ENCODE measurements at regions not wholly inside any gene's neighbourhood (a gene's known extent, or its start where the extent isn't known, plus 50 kb on each side); places are given as distances from the start of the nearest gene placed in this dataset.

DNA sequence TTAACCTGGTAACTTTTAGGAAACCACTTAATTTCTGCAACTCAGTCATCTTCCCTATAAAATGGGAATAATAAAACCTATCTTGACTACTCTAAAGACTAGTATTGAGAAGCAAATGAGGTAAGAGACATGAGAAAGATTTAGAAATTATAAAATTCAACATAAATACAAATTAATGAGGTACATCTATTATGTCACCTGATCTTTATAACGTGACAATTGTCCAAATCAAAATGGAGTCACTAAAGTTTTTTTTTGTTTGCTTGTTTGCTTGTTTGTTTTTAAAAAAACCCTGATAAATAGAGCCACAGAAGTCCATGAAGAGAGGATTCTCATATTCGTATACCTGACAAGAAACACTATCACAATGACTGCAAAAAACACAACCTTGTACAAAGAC, 242.8 kb downstream of the LRRN1 start:
- POLR2A ChIA-PET: no interaction called here
- DNase-seq (ENCODE audit: low read depth in 1 of 2, low spot score in 1 of 2) (no peak), ATAC-seq (no peak), FAIRE-seq (no peak)
- H3K4me3 ChIP-seq: no peak overlapping the region
- no peak overlapping the region for H3K4me2 ChIP-seq
- H3K27ac ChIP-seq: no peak overlapping the region
- no peaks in the 10 kb centered on the region for H3K4me1 ChIP-seq
- TF ChIP-seq FOXS1 (CRISPR knock-in tag; IDR thresholded peaks at IDR 0.05) (no peak), CEBPB (IDR thresholded peaks at IDR 0.05) (no peak), KDM1A (IDR thresholded peaks at IDR 0.05; ENCODE audit: low read depth) (no peak)
- TF ChIP-seq, protein P1, sequence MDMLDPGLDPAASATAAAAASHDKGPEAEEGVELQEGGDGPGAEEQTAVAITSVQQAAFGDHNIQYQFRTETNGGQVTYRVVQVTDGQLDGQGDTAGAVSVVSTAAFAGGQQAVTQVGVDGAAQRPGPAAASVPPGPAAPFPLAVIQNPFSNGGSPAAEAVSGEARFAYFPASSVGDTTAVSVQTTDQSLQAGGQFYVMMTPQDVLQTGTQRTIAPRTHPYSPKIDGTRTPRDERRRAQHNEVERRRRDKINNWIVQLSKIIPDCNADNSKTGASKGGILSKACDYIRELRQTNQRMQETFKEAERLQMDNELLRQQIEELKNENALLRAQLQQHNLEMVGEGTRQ (IDR thresholded peaks at IDR 0.05): peak; percentile 61; the same call in 1 of the 2 replicates
- no peaks in the 10 kb centered on the region for H3K9me3 ChIP-seq
- 2% methylated on average over 2 of the region's 2 CpGs for WGBS (ENCODE audit: missing lambda C conversion rate)
- CTCF ChIA-PET: no interaction called here

DNA sequence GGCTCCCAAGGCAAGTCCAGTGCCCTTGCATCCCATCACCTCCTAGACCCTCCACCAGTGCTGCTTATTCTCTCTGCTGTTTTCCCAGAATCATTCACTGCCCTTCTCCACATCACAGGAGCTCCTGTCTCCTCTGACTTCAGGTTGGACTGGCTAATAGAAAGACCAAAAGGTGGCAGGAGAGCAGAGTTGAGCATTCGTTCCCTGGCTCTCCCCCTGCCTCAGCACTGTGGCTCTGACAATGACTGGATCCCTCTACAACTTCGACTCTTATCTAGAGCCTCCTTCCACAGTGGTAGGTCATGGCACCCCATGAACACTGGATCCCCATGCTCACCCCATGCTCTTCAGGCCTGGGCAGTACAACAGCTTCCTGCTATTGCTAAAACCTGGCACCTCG, 243.6 kb downstream of the LRRN1 start:
- Histone ChIP-seq H3K4me1 (no peaks in the 10 kb centered on the region), H3K27ac (no peak overlapping the region), H3K4me3 (no peak overlapping the region), H3K4me2 (no peak overlapping the region), H3K9me3 (no peaks in the 10 kb centered on the region)
- TF ChIP-seq PHF8 (IDR thresholded peaks at IDR 0.05; ENCODE audit: borderline replicate concordance, low read depth) (no peak), EHMT2 (IDR thresholded peaks at IDR 0.05; ENCODE audit: low read depth) (no peak), EHF (CRISPR knock-in tag; IDR thresholded peaks at IDR 0.05) (no peak), POLR2A (IDR thresholded peaks at IDR 0.05; ENCODE audit: low read length) (no peak), FOSB (CRISPR knock-in tag; IDR thresholded peaks at IDR 0.05) (no peak), ZC3H11A (IDR thresholded peaks at IDR 0.05) (no peak), CEBPB (IDR thresholded peaks at IDR 0.05) (no peak)
- TF ChIP-seq, protein P2, sequence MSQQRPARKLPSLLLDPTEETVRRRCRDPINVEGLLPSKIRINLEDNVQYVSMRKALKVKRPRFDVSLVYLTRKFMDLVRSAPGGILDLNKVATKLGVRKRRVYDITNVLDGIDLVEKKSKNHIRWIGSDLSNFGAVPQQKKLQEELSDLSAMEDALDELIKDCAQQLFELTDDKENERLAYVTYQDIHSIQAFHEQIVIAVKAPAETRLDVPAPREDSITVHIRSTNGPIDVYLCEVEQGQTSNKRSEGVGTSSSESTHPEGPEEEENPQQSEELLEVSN (IDR thresholded peaks at IDR 0.05; ENCODE audit: borderline replicate concordance, low read depth): no peak
- TF ChIP-seq, protein P3, sequence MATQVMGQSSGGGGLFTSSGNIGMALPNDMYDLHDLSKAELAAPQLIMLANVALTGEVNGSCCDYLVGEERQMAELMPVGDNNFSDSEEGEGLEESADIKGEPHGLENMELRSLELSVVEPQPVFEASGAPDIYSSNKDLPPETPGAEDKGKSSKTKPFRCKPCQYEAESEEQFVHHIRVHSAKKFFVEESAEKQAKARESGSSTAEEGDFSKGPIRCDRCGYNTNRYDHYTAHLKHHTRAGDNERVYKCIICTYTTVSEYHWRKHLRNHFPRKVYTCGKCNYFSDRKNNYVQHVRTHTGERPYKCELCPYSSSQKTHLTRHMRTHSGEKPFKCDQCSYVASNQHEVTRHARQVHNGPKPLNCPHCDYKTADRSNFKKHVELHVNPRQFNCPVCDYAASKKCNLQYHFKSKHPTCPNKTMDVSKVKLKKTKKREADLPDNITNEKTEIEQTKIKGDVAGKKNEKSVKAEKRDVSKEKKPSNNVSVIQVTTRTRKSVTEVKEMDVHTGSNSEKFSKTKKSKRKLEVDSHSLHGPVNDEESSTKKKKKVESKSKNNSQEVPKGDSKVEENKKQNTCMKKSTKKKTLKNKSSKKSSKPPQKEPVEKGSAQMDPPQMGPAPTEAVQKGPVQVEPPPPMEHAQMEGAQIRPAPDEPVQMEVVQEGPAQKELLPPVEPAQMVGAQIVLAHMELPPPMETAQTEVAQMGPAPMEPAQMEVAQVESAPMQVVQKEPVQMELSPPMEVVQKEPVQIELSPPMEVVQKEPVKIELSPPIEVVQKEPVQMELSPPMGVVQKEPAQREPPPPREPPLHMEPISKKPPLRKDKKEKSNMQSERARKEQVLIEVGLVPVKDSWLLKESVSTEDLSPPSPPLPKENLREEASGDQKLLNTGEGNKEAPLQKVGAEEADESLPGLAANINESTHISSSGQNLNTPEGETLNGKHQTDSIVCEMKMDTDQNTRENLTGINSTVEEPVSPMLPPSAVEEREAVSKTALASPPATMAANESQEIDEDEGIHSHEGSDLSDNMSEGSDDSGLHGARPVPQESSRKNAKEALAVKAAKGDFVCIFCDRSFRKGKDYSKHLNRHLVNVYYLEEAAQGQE (IDR thresholded peaks at IDR 0.05): no peak
- WGBS (ENCODE audit: missing lambda C conversion rate): 3% methylated on average over 3 of the region's 3 CpGs
- ChIA-PET CTCF (no interaction called here), POLR2A (no interaction called here)
- no peak for ATAC-seq
- DNase-seq (ENCODE audit: low read depth in 1 of 2, low spot score in 1 of 2): no peak
- FAIRE-seq: no peak

DNA sequence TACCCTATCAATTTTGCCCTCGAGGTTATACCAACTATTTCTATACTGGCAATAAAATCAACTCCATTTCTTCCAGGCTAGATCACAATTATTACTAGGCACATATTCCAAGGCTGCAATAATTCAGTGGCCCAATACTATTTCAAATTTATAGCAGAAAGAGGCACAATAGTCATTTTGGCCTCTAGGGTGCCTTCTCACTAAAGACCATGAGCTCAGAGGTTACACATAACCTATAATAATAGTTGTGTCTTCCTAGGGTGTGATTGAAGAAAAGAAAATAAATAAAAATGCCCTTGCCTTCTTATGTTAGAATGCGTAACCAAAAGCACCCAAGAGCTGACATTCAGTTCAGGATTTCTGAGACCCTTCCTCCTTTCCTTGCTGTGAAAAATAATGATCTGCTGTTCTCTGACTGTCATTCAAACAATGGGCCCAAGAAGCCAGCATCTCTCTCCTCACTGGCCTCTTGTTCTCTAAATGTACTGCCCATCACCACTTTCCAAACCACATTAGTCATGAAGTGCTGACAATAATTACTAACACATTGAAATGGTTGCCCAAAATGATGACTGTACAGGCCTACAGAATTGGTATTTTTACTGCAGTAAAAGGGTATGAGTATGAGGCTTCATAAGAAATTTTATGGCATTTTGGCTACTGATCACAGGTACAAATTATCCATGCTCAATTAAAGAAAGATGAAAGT, 244.8 kb downstream of the LRRN1 start:
- 40% methylated on average over 2 of the region's 2 CpGs for WGBS (ENCODE audit: missing lambda C conversion rate)

More for the DNA sequence above, 244.8 kb downstream of the LRRN1 start:
- FAIRE-seq (no peak), DNase-seq (ENCODE audit: low read depth in 1 of 2, low spot score in 1 of 2) (no peak), ATAC-seq (no peak)
- CTCF ChIA-PET: no interaction called here
- no peaks in the 10 kb centered on the region for H3K4me1 ChIP-seq
- POLR2A ChIA-PET: no interaction called here
- H3K9me3 ChIP-seq: no peaks in the 10 kb centered on the region
- H3K4me2 ChIP-seq: no peak overlapping the region
- H3K4me3 ChIP-seq: no peak overlapping the region
- H3K27ac ChIP-seq: no peak overlapping the region
- TF ChIP-seq, protein P2 (IDR thresholded peaks at IDR 0.05; ENCODE audit: borderline replicate concordance, low read depth): no peak
- TF ChIP-seq BHLHE40 (IDR thresholded peaks at IDR 0.05; ENCODE audit: low read depth, low read length) (no peak), ESRRA (IDR thresholded peaks at IDR 0.05; ENCODE audit: borderline replicate concordance, low read length) (no peak)

Data from A549 (cell line).